ENCODE measurements at regions not wholly inside any gene's neighbourhood (a gene's known extent, or its start where the extent isn't known, plus 50 kb on each side); places are given as distances from the start of the nearest gene placed in this dataset.

DNA sequence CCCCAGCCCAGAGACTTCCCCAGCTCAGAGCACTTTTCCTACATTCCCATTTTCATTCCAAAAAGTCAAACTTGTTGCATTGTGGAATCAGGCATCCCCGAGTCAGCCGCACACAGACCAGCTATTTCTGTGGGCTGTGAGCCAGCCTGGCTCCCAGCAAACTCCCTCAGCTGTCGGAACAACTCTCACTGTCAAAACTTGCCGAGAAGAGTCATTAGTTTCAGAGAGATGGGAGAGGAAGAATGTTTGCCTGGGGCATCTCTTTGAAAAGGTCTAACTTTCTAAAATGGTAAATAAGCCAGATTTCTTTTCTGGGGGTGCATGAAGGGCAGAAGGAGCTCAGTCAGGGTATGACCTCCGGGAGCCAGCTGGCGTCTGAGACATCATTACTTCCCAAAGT, 280.0 kb downstream of the TMEM114 start:
- TF ChIP-seq POLR2AphosphoS5 (IDR thresholded peaks at IDR 0.05; ENCODE audit: low read depth, low read length) (no peak), POLR2A (IDR thresholded peaks at IDR 0.05; ENCODE audit: low read depth, low read length) (no peak), TAF1 (IDR thresholded peaks at IDR 0.05; ENCODE audit: low read depth, low read length) (no peak)

Data from GM12891 (cell line).